ENCODE measurements at regions not wholly inside any gene's neighbourhood (a gene's known extent, or its start where the extent isn't known, plus 50 kb on each side); places are given as distances from the start of the nearest gene placed in this dataset.

- Histone ChIP-seq H3K9me3 (no peaks in the 10 kb centered on the region), H3K4me3 (no peak overlapping the region), H3K27me3 (peaks cover 0 to 49% (median 14%) of the 10 kb centered on the region in 9 donors), H3K36me3 (no peaks in the 10 kb centered on the region), H3K4me1 (no peaks in the 10 kb centered on the region), H3K27ac (no peak overlapping the region)
- ATAC-seq (no peak), DNase-seq (no peak)
- intact Hi-C loops (cut with DNase I), result no loop called here
- TF ChIP-seq, protein P1, sequence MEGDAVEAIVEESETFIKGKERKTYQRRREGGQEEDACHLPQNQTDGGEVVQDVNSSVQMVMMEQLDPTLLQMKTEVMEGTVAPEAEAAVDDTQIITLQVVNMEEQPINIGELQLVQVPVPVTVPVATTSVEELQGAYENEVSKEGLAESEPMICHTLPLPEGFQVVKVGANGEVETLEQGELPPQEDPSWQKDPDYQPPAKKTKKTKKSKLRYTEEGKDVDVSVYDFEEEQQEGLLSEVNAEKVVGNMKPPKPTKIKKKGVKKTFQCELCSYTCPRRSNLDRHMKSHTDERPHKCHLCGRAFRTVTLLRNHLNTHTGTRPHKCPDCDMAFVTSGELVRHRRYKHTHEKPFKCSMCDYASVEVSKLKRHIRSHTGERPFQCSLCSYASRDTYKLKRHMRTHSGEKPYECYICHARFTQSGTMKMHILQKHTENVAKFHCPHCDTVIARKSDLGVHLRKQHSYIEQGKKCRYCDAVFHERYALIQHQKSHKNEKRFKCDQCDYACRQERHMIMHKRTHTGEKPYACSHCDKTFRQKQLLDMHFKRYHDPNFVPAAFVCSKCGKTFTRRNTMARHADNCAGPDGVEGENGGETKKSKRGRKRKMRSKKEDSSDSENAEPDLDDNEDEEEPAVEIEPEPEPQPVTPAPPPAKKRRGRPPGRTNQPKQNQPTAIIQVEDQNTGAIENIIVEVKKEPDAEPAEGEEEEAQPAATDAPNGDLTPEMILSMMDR (IDR thresholded peaks at IDR 0.05), result no peak
- TF ChIP-seq POLR2A (IDR thresholded peaks at IDR 0.05), result no peak
- 23 to 47% (median 32%) methylated on average over 1 of the region's 1 CpG for WGBS, 4 donors
Measured at GRCh38 chr1:25137106-25137505, 95.2 kb downstream of the SYF2 start.

- intact Hi-C loops (cut with DNase I), result no loop called here
Measured at GRCh38 chr1:25135909-25136308, 96.4 kb downstream of the SYF2 start.

DNA sequence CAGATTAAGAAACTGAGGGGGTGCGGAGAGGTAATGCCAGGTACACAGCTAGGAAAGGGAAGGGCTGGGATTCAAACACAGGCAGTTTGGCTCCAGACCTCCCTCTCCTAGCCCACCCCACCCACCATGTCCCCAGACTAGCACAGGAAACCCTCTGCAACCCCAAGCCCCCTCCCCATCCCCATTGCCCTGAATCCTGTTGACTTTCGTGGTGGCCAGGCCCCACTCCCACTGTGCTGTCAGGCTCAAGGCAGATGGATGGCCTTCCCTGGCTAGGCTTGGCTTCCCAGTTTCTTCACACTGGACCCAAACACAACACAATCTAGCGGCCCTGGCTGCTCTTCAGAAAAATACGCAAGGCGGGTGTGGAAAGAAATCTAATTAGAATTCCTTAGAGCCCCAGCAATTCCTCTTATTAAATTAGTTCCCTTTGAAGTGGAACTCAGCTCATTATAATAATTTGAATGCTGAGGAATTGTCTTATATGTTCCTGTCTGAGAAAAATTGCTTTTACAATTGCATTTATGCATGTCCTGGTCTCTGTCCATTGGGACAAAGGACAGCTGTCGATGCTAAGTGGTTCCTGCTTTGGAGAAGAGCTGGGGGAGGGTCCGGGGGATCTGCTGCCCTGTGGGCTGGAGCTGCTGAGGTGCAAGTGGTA lies 97.4 kb downstream of the SYF2 start:
- H3K36me3 ChIP-seq, result no peaks in the 10 kb centered on the region
- no peak overlapping the region for H3K4me3 ChIP-seq
- H3K9me3 ChIP-seq, result no peaks in the 10 kb centered on the region
- intact Hi-C loops (cut with DNase I), result no loop called here
- no peak overlapping the region for H3K27ac ChIP-seq
- WGBS, 4 donors, result 66 to 70% (median 67%) methylated on average over 6 to 7 of the region's 7 CpGs
- H3K27me3 ChIP-seq, result peaks cover 0 to 37% (median 6%) of the 10 kb centered on the region in 9 donors
- TF ChIP-seq, protein P1 (IDR thresholded peaks at IDR 0.05), result no peak
- no peak for TF ChIP-seq POLR2A (IDR thresholded peaks at IDR 0.05)
- ATAC-seq, result no peak
- no peak for DNase-seq
- H3K4me1 ChIP-seq, result no peaks in the 10 kb centered on the region

More at GRCh38 chr1:25135909-25136308, 96.4 kb downstream of the SYF2 start:
- no peak overlapping the region for H3K4me3 ChIP-seq
- H3K4me1 ChIP-seq, result no peaks in the 10 kb centered on the region
- TF ChIP-seq, protein P1 (IDR thresholded peaks at IDR 0.05), result no peak
- no peaks in the 10 kb centered on the region for H3K9me3 ChIP-seq
- DNase-seq (no peak), ATAC-seq (no peak)
- WGBS, 4 donors, result 56 to 72% (median 64%) methylated on average over 2 to 8 of the region's 8 CpGs
- peaks cover 0 to 46% (median 13%) of the 10 kb centered on the region in 9 donors for H3K27me3 ChIP-seq
- H3K36me3 ChIP-seq, result no peaks in the 10 kb centered on the region
- H3K27ac ChIP-seq, result no peak overlapping the region

DNA sequence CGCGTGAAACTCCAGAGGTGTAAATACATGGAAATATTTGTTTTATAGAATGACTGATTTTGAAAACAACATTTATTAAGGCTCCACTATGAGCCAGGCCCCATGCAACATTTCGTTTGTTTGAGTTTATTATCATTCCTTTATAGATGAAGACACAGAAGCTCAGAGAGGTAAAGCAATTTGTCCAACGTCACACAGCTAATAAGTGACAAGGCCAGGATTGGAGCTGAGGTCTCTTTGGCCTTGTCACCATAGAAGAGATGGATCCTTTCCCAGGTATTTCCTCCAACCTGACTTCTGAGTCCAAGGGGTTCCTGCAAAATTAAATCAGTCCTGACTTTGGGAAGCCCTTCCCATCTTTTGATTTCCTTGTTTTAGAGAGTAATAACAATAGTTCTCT lies 98.0 kb downstream of the SYF2 start:
- no peak for ATAC-seq
- no peak overlapping the region for H3K27ac ChIP-seq
- no peak for DNase-seq
- H3K27me3 ChIP-seq, result peaks cover 0 to 30% (median 4%) of the 10 kb centered on the region in 9 donors
- no peaks in the 10 kb centered on the region for H3K9me3 ChIP-seq
- WGBS, 4 donors, result 80 to 84% (median 83%) methylated on average over 4 of the region's 4 CpGs
- TF ChIP-seq, protein P1 (IDR thresholded peaks at IDR 0.05), result no peak
- no peak for TF ChIP-seq POLR2A (IDR thresholded peaks at IDR 0.05)
- no peak overlapping the region for H3K4me3 ChIP-seq
- intact Hi-C loops (cut with DNase I), result no loop called here
- no peaks in the 10 kb centered on the region for H3K36me3 ChIP-seq
- no peaks in the 10 kb centered on the region for H3K4me1 ChIP-seq
